Iris pigment epithelial cell (primary cell): ENCODE measurements at regions not wholly inside any gene's neighbourhood (a gene's known extent, or its start where the extent isn't known, plus 50 kb on each side); places are given as distances from the start of the nearest gene placed in this dataset.
"Not testable (repeated sequence)": the region's sequence is repeated elsewhere in the genome, so short reads cannot be mapped to it uniquely, and the experiment has no call there.

Experiments
- DNase-seq: peaks from one replicate; pipeline ENCODE4 v3.0.0-alpha.2; 2011; ENCODE audit warnings: low read depth

DNA sequence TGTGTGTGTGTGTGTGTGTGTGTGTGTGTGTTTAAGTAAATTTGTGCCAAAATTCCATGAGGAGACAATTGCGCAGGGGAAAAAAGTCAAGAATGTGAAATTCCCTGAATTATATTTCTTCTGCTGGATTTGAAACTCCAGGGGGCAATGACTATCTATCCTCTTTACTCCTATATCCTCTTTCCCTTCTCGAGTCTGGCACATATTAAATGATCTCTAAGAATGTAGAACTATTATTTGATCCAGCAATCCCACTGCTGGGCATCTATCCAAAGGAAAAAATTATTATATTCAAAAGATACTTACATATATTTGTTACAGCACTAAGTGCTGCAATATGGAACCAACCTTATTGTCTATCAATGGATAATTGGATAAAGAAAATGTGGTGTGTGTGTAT is 350.1 kb upstream of the ADAMTS9 start:
- DNase-seq: no peak

DNA sequence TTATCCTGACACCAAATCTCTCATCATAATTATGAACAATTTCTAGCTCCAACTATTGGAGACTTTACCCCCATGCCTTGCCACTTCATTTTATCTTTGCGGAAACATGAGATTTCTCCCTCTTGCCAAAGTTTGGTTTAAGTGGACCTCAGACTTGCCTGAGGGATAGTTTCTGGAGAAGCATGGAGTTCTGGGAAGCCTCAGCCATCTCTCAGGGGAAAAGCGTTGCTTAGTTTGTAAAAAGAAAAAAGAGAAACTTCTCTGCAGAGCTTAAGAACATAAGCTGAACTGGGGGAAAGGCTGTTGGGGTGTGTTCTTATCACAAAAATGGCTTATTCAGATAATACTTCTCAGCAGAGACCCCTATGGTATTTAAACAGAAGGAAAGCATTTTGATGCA is 347.4 kb upstream of the ADAMTS9 start:
- DNase-seq: no peak

DNA sequence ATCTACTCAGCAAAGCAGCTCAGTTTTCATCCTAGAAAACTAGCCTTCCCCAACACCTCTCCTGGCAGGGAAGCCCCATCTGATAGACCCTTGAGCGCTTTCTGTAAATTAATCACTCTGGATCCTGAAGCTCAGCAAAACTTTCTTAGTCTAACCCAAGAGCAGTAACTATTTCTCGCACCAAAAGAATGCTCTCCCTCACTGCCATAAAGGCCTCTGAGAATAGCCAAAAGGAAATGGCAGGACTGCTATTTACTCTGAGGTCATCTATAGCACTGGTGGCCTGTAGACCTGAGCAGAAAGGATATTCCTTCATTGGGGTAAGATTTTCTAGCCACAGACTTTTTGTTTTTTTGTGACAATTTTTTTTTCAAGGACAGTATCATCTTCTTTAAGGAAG is 345.8 kb upstream of the ADAMTS9 start:
- no peak for DNase-seq

DNA sequence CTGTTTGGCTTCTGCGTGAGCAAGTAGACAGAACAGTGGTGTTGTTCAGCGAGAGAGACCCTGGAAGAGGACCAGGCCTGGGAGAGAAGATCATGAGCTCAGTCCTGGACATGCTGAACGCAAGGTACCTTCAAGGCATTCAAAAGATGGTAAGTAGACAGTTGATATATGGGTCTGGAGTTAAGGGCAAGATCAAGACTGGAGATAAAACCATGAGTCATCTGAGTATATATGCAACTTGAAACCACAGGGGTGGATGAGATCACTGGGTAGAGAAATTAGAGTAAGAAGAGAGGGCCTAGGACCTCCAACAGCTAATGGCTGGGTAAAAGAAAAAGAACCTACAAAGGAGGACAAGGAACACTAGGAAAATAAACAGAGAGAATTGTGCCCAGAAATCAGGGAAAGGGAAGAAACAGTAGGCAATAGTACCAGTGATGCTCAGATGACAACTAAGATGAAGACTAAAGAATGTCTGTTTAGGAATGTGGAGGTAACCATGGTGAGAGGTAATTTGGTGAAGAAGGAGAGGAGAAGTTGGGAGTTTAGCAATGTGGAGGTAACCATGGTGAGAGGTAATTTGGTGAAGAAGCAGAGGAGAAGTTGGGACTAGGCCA is 343.2 kb upstream of the ADAMTS9 start:
- DNase-seq: peak; percentile 80

DNA sequence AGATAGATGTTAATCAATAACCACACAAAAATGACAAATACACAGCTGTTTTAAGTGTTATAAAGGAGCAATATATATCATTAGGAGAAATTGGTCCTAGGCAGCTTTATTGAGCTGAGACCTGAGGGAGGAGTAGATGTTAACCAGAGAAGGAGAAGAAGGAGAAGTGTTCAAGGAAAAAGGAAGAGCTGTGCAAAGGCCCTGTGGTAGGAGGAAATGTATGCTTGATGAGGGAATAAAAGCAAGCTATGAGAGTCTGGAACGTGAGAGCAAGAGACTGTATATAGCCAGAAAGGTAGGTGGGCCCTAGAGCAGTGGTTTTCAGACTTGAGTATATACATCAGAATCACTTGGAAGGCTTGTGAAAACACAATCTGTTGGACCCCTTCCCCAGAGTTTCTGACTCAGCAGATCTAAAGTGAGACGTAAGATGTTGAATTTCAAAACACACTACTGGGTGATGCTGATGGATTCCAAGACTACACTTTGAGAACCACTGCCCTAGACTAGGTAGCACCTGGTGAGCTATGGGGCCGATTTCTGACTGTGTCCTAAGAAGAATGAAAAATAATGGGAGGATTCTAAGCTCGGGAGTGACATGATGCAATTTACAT is 342.3 kb upstream of the ADAMTS9 start:
- DNase-seq: no peak

DNA sequence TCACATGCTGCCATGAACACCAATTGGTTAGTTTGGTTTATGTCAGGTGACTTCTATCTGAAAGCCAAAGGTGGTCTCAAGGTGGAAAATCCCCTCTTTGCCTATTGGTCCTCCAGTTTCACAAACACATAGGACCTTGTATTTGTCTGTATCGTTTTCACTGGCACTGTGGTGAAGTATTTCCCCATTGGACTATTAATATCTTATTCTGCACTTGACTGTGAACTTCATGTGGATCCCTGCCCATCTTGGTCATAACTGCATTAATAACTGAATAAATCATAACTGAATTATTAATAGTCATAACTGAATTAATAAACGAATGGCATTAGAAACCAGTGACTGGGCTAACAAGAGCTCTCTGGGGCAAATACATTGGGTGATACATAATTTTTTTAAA is 341.3 kb upstream of the ADAMTS9 start:
- DNase-seq: no peak

DNA sequence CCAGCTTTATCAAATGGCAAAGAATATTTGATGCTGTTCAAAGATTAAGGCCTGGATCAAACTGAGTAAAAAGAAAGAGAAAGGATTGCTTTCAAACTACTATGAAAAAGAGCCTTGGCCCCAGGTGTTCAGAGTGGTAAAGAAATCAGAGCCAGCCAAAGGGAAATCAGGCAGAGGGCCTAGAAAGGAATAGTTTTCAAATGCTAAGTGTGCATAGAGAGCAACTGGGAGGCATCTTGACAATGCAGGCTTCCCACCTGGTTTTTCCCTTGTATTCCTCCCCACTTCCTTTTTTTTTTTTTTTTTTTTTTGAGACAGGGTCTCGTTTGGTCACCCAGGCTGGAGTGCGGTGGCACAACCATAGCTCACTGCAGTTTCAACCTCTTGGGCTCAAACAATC is 340.2 kb upstream of the ADAMTS9 start:
- no peak for DNase-seq

DNA sequence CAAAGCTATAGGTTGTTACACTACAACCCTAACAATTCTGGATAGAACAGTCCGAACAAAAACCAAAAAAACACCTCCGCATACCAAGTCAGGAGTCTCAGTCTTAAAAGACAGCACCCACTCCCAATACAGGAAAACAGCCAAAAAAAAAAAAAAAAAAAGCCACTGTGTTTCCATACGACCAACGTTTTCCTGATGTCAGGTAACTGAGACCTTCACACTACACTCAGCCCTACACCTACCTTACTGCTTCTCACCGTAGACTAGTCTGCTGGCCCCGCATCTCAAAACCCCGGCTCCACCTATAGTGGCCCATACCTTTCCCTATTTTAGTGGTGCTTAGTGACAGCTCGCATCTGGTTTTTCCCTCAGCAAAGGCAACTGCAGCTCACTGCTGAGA is 339.5 kb upstream of the ADAMTS9 start:
- no peak for DNase-seq

DNA sequence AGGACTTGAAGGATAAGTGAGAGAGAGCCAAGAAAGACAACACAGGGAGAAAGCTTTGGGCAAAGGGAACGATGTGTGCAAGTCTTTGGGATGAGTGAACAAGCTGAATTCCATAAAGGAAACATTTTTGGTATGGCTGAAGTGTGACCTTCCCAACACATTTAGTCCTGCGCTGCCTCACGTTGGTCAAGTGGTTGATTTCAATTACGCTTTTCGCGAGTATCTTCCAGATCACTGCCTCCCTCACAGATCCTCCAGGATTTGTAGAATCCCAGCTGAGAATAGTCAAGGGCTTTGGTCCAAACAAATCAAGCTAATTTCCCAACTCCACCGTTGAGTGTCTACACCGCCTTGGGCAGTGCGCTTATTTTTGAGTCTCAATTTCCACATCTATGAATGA is 338.4 kb upstream of the ADAMTS9 start:
- no peak for DNase-seq

DNA sequence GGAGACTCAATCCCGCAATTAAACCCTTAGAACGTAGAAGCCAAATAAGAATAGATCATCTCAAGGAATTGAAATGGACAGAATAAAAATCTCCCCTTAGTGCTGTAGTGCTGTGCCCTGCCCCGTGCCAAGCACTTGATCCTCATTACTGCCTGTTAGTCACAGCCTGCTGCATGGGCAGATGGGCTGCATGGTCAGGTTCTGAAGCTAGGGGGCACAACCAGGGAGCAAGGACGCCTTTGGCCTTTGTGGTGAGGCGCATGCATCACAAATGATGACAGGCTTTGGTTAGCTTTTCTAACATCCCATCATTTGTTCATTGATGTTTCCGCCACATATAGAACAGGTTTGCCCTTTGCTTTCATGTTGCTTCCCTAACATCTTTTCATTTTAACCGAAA is 336.3 kb upstream of the ADAMTS9 start:
- DNase-seq: no peak

DNA sequence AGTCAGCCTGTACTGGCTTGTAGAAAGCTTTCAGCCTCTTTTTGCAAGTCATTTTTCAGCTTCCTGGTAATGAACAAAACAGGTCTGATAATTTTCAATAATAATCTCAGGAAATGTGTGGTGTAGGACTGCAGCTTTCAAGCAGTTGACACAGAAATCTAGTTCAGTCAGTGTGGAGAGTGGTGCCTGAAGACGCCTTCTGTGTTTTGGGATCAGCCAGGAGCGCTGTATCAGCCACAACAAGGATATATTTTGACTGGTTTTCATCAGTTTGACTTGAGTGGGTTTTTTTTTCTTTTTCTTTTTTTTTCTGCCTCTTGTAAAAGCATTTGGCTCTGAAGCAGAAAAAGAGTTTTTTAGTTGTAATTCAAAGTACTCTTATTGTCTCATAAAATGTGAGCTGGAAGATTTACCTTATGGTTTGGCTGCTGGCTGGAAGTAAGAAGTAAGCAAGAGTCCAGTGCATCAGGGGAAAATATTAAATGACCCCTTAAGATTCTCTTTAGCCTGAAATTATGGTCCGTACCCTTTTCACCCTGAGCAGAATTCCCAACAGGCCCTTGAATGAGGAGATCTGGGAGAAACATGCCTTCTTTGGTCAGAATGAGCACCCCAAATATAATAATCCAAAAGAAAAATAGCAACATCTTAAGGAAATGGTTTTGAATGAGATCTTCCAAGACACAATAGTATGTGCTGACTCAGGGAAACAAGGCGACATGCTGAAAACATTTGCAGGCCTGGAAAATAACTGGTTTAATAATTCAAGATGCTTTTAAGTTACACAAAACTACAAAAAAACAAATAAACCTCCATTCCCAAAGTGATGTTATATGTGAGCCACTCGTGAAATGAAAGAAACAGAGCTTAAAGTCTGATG is 332.7 kb upstream of the ADAMTS9 start:
- DNase-seq: no peak

DNA sequence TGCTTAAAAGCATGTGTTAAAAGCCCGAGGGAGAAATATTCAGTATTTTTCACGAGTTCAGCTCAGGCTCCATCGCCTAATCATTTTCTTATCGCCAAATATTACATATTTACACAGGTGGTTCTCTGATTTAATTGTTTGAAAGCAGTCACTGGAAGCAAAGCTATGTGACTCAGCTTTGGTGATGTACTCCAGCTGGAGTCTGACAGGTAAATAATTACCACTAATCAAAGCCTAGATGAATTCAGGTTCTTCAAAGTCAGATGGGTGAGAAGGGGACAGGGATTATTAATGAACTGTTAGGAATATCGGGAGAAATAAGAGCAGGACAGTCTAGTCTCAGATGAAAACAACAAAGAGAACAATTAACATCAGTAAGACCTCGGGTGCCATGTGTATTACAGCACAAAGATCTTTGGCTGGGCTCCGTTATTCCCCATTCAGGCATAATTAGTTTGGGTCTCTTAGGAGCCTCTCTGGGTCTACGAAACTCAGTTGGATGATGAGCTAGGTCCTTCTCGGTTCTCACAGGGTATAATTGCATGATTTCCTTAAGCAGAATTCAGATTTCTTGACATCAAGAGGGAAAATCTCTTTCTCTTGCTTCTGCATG is 331.7 kb upstream of the ADAMTS9 start:
- no peak for DNase-seq

DNA sequence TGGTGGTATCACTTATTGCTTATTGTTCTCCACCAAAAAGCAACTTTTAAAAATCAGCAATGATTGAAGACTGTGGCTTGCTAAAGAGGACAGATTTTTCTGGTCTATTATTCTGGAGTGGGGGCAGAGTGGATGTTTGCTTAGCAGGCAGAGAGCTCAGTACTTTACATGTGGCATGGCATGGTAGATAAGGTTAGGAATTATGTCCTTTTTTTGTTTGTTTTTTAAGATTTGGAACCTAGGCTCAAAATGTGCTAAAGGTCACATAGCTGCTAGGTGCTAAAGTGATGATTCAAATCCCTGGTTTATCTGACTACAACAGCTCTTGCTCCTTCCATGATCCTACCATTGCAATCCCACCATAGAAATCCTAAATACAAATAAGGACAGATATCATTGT is 331.0 kb upstream of the ADAMTS9 start:
- DNase-seq: no peak

DNA sequence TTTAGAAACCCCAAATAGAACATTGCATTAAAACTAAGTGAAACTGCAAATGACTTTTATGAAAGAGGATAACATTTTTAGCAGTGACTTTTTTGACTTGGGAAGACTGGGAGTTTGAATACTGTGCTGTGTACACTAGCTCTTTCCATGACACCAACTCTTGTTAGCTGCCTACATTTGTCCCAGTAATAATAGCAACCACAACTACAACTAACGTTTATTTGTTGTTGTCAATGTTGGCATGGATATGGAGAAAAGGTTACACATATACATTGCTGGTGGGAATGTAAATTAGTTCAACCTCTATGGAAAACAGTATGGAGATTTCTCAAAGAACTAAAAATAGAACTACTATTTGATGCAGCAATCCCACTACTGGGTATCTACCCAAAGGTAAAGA is 329.6 kb upstream of the ADAMTS9 start:
- no peak for DNase-seq

DNA sequence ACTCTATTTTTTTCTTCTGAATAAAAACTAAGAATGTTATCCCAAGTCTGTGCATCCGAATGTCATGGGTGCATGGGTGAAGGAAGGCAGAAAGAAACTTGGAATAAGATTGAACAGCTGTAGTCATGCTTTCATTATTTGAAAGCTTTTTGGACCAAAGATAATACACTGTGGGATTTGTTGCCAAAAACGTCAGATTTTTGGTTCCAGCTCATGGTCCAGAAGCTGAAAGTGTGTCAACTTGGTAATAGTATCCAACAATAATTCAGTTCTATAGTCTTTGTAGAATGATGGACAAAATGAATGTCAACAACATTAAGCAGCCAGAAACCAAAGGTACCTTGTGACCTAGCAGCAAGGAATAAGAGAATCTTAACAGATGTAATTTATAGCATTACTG is 327.9 kb upstream of the ADAMTS9 start:
- DNase-seq: no peak

DNA sequence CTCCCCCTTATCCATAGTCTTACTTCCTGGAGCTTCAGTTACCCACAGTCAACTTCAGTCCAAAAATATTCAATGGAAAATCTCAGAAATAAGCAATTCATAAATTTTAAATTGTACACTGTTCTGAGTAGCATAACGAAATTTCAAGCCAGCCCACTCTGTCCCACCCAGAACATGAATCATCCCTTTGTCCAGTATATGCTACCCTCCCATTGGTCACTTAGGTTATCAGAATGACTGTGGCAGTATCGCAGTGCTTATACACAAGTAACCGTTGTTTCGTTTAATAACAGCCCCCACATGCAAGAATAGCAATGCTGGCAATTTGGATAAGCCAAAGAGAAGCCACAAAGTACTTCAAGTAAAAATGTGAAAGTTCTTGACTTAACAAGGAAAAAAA is 325.3 kb upstream of the ADAMTS9 start:
- DNase-seq: no peak

DNA sequence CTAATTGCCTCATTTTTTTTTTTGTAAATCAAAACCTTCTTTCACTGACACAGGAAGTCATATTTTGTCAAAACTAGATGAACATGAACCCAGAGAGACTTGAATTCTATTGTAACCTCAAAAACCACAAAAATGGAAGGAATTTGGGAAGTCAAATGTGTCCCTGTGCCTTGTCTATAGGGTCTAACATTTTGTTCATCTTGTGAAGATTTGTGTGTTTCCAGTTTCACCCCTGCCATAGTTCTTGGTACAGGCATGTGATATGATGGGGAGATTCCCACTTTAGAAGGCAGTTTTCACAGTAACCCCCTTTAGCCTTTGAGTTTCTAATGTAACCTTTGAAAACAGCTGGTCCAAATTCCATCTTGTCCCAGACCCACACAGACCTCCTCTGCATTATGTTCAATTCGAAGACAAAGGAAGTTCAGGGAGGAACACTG is 318.5 kb upstream of the ADAMTS9 start:
- peak; percentile 32 for DNase-seq

DNA sequence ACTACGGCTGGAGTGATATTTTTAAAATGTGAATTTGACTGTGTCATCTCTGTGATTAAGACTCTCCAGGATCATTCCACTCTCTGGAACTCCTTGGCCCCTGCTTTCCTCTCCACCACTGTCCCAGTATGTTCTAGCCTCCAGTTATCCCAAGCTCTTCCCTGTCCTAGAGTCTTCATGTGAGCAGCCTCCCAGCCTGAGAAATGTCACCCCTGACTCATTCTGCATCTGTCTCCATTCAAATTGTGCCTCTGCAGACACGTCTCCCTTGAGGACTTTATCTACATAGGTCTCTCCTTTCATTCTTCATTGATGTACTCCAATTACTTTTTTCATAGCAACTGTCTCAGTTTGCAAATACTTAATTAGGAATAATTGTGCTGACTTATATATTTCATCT is 317.7 kb upstream of the ADAMTS9 start:
- DNase-seq: no peak

DNA sequence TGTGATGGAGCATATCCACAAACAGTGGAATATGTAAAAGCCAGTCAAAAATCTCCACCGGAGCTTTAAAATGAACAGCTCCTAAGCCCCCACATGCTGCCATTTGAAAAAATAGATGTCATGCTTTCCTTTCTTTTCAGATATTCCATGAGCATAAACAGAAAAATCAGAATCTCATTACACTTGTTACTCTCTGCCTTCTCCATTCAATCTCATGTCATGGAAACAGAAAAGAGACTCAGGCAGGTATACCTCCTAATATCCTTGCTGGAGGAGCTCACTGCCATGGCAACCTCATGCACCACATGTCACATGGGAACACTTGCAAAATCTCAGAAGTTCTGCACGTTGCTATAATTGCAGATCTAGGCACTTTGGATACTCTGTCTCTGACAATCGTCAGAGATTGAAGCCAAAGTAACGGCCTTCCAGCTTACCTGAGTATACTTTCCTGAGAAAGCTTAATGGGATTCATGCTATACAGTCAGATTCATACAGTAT is 317.0 kb upstream of the ADAMTS9 start:
- DNase-seq: no peak

DNA sequence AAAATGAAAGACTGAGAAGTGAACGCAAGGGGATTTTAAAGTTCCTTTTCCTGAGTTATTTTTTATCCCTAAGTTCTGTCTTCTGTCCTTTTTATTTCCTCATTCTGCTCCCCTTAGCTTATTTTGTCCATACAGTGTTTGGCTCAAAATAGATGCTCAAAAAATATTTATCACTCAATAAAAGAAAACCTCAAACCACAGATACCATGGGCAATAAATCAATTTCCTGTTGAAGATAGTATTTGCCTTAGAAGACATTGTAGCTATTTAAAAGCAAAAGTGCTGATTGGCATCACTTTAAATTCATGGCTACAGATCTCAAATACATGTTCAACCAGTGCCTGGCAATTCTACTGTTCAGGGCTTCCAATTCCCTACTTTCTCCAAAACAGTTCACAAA is 316.5 kb upstream of the ADAMTS9 start:
- no peak for DNase-seq

DNA sequence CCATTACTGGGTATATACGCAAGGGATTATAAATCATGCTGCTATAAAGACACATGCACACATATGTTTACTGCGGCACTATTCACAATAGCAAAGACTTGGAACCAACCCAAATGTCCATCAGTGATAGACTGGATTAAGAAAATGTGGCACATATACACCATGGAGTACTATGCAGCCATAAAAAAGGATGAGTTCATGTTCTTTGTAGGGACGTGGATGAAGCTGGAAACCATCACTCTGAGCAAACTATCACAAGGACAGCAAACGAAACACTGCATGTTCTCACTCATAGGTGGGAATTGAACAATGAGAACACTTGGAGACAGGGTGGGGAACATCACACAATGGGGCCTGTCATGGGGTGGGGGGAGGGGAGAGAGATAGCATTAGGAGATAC is 313.3 kb upstream of the ADAMTS9 start:
- DNase-seq: not testable (repeated sequence)

DNA sequence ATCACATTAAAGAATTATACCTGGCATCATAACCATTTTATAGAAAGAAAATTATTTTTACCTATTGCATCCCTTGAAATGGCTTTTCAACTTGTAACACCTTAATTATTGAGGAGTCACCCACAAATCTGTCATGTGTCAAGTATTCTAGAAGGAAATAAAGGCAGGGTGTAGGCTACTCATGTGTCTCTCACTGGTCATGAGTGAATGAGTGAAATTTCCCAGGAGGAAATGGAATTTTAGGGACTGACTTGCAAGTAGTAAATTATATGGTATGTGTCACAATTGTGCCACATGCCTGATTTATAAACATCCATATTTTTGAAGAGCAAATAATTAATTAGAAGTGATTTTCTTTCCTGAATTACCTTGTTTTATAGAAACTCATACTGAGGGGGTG is 310.5 kb upstream of the ADAMTS9 start:
- no peak for DNase-seq
